Gastroesophageal sphincter (tissue), 3 donors: ENCODE measurements at regions not wholly inside any gene's neighbourhood (a gene's known extent, or its start where the extent isn't known, plus 50 kb on each side); places are given as distances from the start of the nearest gene placed in this dataset.

Experiments used
- CTCF ChIP-seq, 4 experiments: fragments of 200-600 bp in 2 of 4; fragments of 450-650 bp in 2 of 4; sonication (generic) in 1 of 4; IDR thresholded peaks; one replicate each; pipeline ENCODE4 v1.5.1; 2017 to 2019; ENCODE audit warnings: antibody characterized with exemption in 4 of 4, mild to moderate bottlenecking in 2 of 4, moderate library complexity in 2 of 4
- EP300 ChIP-seq: sonication (generic); formaldehyde crosslinking; IDR thresholded peaks from one replicate; pipeline ENCODE4 v1.6.1; 2017; ENCODE audit warnings: antibody characterized with exemption, mild to moderate bottlenecking
- POLR2AphosphoS5 ChIP-seq: sonication (generic); formaldehyde crosslinking; IDR thresholded peaks from one replicate; pipeline ENCODE4 v1.6.1; 2017; ENCODE audit warnings: antibody characterized with exemption

GRCh38 chr7:130875265-130875741 is 141.3 kb upstream of the KLF14 start:
- TF ChIP-seq POLR2AphosphoS5 (no peak), CTCF (IDR thresholded peaks at IDR 0.05) (peak; percentile 70 to 93 (median 78)), EP300 (no peak)
